GM11168 (cell line): ENCODE measurements at regions not wholly inside any gene's neighbourhood (a gene's known extent, or its start where the extent isn't known, plus 50 kb on each side); places are given as distances from the start of the nearest gene placed in this dataset.

Source experiments
- in situ Hi-C: fragments of 300-500 bp; cut with MboI; formaldehyde crosslinking; loops from one replicate; pipeline ENCODE4 v1.12.0; 2022; ENCODE audit warnings: low sequenced_read_pairs; ENCODE audit not compliant: unreplicated experiment

DNA sequence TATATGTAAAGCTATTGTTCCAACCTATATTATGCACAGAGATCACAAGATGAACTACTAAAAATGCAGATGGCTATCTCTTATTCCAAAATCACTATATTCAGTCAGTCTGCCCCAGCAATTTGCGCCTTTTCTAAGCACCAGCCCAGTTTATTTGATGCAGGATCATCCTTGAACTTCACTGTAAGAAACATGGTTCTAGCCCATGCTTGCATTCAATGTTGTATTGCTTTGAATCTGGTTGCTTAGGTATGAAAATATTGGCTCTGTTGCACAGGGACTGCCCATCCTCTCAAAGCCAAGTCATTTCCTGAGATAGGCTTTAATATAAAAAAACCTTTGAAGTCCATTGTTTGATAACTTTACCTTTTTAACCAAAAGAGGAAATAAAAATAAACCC is 170.5 kb upstream of the LRIG1 start:
- in situ Hi-C loops, result no loop called here

DNA sequence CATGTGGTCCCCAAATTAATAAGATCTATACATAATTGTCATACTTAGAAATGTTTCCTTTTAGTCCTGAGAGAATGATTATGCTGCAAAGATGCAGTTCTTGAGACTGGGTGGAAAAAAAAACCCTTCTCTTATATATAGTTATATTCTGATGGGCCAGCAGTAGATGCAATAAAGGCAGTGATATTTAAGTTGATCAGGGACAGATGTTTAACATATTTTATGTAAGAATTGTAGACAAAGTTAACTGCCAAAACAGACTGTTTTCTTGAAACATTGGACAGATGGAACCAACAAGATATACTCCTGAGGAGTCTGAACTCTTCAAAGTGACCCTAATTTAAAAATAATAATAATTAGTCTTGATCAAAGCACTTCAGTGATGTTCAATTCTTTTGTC is 172.0 kb upstream of the LRIG1 start:
- in situ Hi-C loops, result no loop called here

DNA sequence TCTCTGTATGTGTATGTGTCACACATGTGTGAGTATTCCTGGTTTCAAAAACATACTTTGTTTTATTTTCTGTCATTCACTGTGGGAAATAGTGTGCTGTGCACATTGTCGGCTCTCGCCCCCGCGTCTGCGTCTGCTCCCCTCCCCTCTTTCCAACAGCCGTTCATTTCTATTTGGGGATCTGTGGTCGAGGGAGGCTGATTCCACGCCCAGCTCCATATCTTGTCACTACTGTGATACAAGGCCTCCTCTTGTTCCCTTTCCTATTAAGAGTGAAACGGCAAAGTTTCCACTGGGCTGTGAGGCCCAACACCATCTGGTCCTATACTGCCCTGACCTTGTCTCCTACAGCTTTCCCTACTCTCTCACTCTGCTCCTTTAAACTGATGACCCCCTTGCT is 172.5 kb upstream of the LRIG1 start:
- in situ Hi-C loops, result no loop called here

DNA sequence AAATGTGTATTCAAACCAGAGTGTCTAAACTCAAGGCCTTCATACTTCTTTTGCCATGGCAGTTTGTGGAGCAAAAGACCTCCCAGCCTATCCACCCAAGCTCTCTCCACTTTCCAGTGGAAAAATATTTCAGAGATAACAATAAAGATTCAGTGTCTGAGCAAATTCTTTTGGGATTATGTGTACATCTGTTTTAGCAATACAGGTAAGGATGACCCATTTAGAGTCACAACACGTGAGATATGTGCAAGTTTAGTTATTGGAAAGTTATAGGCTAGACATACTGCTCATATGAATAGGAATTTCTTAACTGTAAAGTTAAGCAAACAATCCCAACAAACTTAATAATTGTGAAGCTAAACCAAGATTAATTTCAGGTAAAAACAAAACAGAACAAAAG is 174.5 kb upstream of the LRIG1 start:
- in situ Hi-C loops, result no loop called here

GRCh38 chr3:66692042-66692765 is 191.4 kb upstream of the LRIG1 start:
- in situ Hi-C loops, result no loop called here

- in situ Hi-C loops, result no loop called here
Observed at GRCh38 chr3:66692766-66693150, 191.9 kb upstream of the LRIG1 start.

- in situ Hi-C loops, result no loop called here
Observed at GRCh38 chr3:66693461-66694031, 192.7 kb upstream of the LRIG1 start.

GRCh38 chr3:66702126-66702525 is 201.3 kb upstream of the LRIG1 start:
- in situ Hi-C loops, result loop anchor here (10.0 kb wide), 1 partner anchor 77 kb away; no protein-coding TSS in a partner anchor

GRCh38 chr3:66703501-66703900 is 202.7 kb upstream of the LRIG1 start:
- in situ Hi-C loops, result loop anchor here (10.0 kb wide), 1 partner anchor 79 kb away; no protein-coding TSS in a partner anchor

- in situ Hi-C loops, result loop anchor here (10.0 kb wide), 1 partner anchor 80 kb away; no protein-coding TSS in a partner anchor
Observed at GRCh38 chr3:66705076-66705475, 204.3 kb upstream of the LRIG1 start.

DNA sequence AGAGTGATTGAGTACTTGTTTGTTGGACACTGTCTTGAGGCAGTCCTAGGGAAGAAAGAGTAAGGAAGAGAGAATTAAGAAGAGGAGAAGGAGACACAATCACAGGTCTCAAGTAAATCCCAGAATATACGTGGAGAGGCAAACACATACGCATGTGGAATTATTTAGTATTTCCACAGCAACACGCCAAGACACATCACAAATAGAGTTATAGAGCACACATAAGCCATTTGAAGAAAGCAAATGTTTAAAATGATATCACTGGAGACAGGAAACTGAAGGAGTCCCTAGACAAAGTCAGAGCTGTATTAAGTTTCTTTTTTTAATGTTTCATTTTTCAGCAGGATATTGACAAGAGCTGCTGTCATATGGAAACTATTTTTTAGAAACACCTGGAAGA is 206.1 kb upstream of the LRIG1 start:
- in situ Hi-C loops, result loop anchor here (10.0 kb wide), 1 partner anchor 82 kb away; no protein-coding TSS in a partner anchor

DNA sequence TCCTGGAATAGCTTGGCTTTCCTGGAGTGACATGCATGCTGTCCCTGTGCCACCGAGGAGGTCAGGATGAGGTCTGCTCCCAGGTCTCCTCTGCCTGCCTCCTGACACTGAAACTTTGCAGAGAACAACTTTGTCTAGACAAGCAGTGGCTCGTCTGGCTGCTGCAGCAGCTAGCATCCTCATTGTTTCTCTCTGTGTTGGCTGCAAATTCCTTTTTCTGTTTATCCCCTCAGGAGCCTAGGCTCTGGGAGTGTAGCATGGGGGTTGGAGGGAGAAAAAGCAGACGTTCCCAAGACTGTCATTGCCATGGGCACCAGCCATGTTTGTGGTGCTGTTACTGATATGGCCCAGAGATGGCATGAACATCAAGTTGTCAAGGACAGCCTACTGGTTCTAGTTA is 208.7 kb upstream of the LRIG1 start:
- in situ Hi-C loops, result loop anchor here (10.0 kb wide), 1 partner anchor 85 kb away; no protein-coding TSS in a partner anchor

- in situ Hi-C loops, result no loop called here
Observed at GRCh38 chr3:66712210-66712609, 211.4 kb upstream of the LRIG1 start.

GRCh38 chr3:66713921-66714320 is 213.1 kb upstream of the LRIG1 start:
- in situ Hi-C loops, result no loop called here

GRCh38 chr3:66715806-66716205 is 215.0 kb upstream of the LRIG1 start:
- in situ Hi-C loops, result no loop called here

GRCh38 chr3:66717806-66718205 is 217.0 kb upstream of the LRIG1 start:
- in situ Hi-C loops, result no loop called here

GRCh38 chr3:66719796-66720356 is 219.1 kb upstream of the LRIG1 start:
- in situ Hi-C loops, result no loop called here

DNA sequence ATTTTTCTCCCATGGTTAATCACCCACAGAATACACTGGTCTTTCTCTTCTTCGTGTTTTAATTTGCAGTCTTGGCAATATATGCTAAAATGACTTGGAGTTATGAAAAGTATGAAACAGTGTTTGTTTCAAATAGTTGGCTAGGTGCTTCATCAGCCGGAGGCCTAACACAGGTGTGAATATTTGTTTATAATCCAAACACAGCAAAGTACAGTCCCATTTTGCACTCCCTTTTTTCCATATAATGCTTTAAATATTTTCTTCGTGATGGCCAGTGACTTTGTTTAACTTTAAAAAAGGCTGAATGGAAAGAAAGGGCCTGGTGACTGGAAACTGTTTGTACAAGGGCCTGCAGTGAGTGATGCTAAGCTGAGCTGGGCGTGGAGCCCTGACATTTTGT is 219.7 kb upstream of the LRIG1 start:
- in situ Hi-C loops, result no loop called here

DNA sequence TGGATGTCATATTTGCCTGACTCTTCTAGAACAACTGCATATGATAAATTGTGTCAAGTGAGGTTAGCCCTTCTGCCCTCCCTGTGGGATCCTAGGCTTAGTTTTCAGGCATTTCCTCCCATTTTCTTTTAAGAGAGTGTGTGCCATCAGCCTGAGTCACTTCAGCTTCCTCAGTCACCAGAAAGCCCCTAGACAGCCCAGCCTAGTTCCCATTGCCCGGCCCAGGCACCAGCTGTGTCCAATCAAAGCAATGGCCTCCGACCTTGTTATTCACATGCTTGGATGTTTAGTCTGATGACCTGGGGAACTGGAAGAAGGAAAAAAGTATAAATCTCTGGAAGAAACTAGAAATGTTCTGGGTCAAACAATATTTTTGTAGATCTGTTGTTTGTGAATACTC is 221.9 kb upstream of the LRIG1 start:
- in situ Hi-C loops, result no loop called here

DNA sequence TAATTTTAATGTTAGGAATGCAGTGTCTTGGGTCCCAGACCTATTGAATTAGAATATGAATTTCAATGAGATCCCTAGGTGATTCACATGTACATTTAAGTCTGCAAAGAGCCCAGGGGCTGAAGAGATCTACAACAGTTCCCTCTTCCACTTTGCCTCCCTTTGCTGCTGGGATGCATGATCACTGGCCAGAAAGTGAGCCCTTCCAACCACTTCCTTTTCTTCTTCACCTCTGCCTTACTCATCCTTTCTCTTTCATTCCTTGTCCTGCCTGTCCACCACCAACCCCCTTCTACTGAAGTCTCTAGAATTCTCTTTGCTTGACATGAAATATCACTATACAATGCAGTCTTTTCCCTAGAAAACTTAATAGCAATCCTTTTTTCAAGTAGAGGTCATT is 222.4 kb upstream of the LRIG1 start:
- in situ Hi-C loops, result no loop called here

DNA sequence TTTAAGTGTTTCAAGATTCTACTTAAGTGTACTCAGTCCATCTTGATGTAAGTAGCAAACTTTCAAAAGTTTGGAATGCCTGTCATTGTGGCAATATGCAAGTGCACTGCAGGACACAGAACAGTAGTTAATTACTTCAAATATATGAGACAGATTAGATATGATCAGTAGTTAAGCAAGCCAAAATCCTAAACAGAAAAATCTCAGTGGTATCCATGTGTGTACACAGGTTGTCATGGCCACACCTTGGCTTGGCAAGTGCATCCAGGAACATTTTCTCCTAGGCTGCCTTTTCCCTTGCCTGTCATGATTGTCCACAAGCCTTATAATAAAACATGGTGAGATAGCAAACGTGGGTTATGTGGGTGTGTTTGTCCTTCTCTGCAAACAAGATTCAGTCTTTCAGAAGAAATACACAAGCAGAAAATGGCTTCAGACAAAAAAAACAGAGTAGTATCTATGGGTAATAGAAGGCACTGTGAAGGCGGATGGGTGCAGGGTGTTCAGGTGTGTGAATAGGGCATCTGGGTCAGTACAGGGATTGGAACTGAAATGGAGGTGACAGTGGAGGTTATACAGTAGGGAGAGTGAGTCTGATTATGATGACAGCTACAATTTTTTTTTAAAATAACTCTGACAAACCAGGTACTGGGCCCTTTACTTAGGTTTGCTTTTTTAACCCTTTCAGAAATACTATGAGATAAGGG is 229.0 kb upstream of the LRIG1 start:
- in situ Hi-C loops, result no loop called here
